SK-N-SH (cell line): ENCODE measurements at regions not wholly inside any gene's neighbourhood (a gene's known extent, or its start where the extent isn't known, plus 50 kb on each side); places are given as distances from the start of the nearest gene placed in this dataset.

Source experiments
- CTCF ChIA-PET: fragments of 300-600, 350-600 bp; formaldehyde crosslinking; extraction: SDS; loops from one replicate; lab custom pipeline; 2021; lab: Yijun Ruan, JAX
- POLR2A ChIA-PET: fragments of 350-600 bp; sonication (Branson Sonifier 250); formaldehyde crosslinking; extraction: SDS; loops from one replicate; lab custom pipeline; 2020; ENCODE audit warnings: antibody characterized with exemption, inconsistent platforms; lab: Yijun Ruan, JAX
- DNase-seq: peaks from one replicate; pipeline ENCODE4 v3.0.0; 2012
- H2AFZ ChIP-seq: fragments of 200-600 bp; sonication (generic); 2 replicates; pipeline ENCODE4 v1.8.1; 2016; ENCODE audit warnings: antibody characterized with exemption, mild to moderate bottlenecking, low read depth
- H3F3A ChIP-seq: fragments of 200-600 bp; sonication (generic); replicated peaks from 2 replicates; pipeline ENCODE3; 2016; ENCODE audit warnings: antibody characterized with exemption, mild to moderate bottlenecking; ENCODE audit not compliant: insufficient read depth
- H3K27ac ChIP-seq, 2 experiments: fragments of 200-500 bp in 1 of 2; fragments of 200-600 bp in 1 of 2; sonication (Bioruptor generic) in 1 of 2; sonication (generic), shearing (Covaris generic) in 1 of 2; 2 replicates each; pipeline versions ENCODE4 v1.5.1 to v1.6.1; 2014 to 2016; ENCODE audit warnings: low read depth in 2 of 2, inconsistent platforms in 1 of 2, low read length in 1 of 2, mild to moderate bottlenecking in 1 of 2, mixed read lengths in 1 of 2
- H3K27me3 ChIP-seq: fragments of 200-600 bp; sonication (generic), shearing (Covaris generic); 2 replicates; pipeline ENCODE4 v1.6.1; 2016; ENCODE audit warnings: mixed run types; ENCODE audit not compliant: insufficient read depth
- H3K36me3 ChIP-seq, 2 experiments: fragments of 200-500 bp in 1 of 2; fragments of 200-600 bp in 1 of 2; sonication (Bioruptor generic) in 1 of 2; sonication (generic) in 1 of 2; replicated peaks in 1 of 2; 2 replicates each; pipeline versions ENCODE3 to v1.5.1; 2014 to 2016; ENCODE audit warnings: low read length in 1 of 2, mild to moderate bottlenecking in 1 of 2; ENCODE audit not compliant: insufficient read depth in 2 of 2, control insufficient read depth in 1 of 2
- H3K4me1 ChIP-seq, 2 experiments: fragments of 200-500 bp in 1 of 2; fragments of 200-600 bp in 1 of 2; sonication (Bioruptor generic) in 1 of 2; sonication (generic), shearing (Covaris generic) in 1 of 2; 2 replicates each; pipeline versions ENCODE4 v1.5.1 to v1.6.1; 2014 to 2016; ENCODE audit warnings: low read depth in 1 of 2, low read length in 1 of 2, mixed run types in 1 of 2; ENCODE audit not compliant: insufficient read depth in 2 of 2, control insufficient read depth in 1 of 2
- H3K4me2 ChIP-seq: fragments of 200-600 bp; sonication (generic), shearing (Covaris generic); 2 replicates; pipeline ENCODE4 v1.6.1; 2017; ENCODE audit warnings: mixed run types
- H3K4me3 ChIP-seq, 2 experiments: fragments of 200-500 bp in 1 of 2; fragments of 200-600 bp in 1 of 2; sonication (Bioruptor generic) in 1 of 2; sonication (generic), shearing (Covaris generic) in 1 of 2; 2 replicates each; pipeline versions ENCODE4 v1.5.1 to v1.8.1; 2014 to 2016; ENCODE audit warnings: low read depth in 2 of 2, inconsistent platforms in 1 of 2, low read length in 1 of 2, mild to moderate bottlenecking in 1 of 2, mixed read lengths in 1 of 2, moderate library complexity in 1 of 2
- H3K79me2 ChIP-seq: fragments of 200-600 bp; sonication (generic); 2 replicates; pipeline ENCODE4 v1.8.1; 2017; ENCODE audit warnings: mild to moderate bottlenecking; ENCODE audit not compliant: insufficient read depth
- H3K9ac ChIP-seq: fragments of 200-600 bp; sonication (generic); 2 replicates; pipeline ENCODE4 v1.6.1; 2017; ENCODE audit warnings: mixed run types
- H3K9me2 ChIP-seq: fragments of 200-600 bp; sonication (generic); 2 replicates; pipeline ENCODE4 v1.6.1; 2017; ENCODE audit warnings: mixed run types
- H3K9me3 ChIP-seq: fragments of 200-600 bp; sonication (generic); 2 replicates; pipeline ENCODE4 v1.6.1; 2017; ENCODE audit warnings: mixed run types, mild to moderate bottlenecking, moderate library complexity
- H4K20me1 ChIP-seq: fragments of 200-600 bp; sonication (generic); 2 replicates; pipeline ENCODE4 v1.6.1; 2017; ENCODE audit warnings: mild to moderate bottlenecking, mixed run types; ENCODE audit not compliant: insufficient read depth
- CHD2 ChIP-seq: fragments of 150-350 bp; IDR thresholded peaks from 2 replicates; pipeline ENCODE4 v1.6.1; 2018; ENCODE audit warnings: low read length; ENCODE audit not compliant: partially characterized antibody
- GATA2 ChIP-seq: sonication (generic); formaldehyde crosslinking; IDR thresholded peaks from 2 replicates; pipeline ENCODE4 v1.5.0; 2020; ENCODE audit warnings: mild to moderate bottlenecking, missing genetic modification reagents
- JUND ChIP-seq: IDR thresholded peaks from 2 replicates; pipeline ENCODE4 v1.4.0; 2012
- MEF2A ChIP-seq: IDR thresholded peaks from 2 replicates; pipeline ENCODE4 v1.4.0; 2012; ENCODE audit warnings: low read depth, borderline replicate concordance
- NFIC ChIP-seq: IDR thresholded peaks from 2 replicates; pipeline ENCODE4 v1.4.0; 2012; ENCODE audit warnings: borderline replicate concordance
- NRF1 ChIP-seq: IDR thresholded peaks from 2 replicates; pipeline ENCODE4 v1.6.1; 2012; ENCODE audit warnings: low read depth, mild to moderate bottlenecking, low read length
- SIN3A ChIP-seq: IDR thresholded peaks from 2 replicates; pipeline ENCODE4 v1.6.1; 2012; ENCODE audit warnings: low read depth, mild to moderate bottlenecking, low read length, moderate library complexity, borderline replicate concordance
- SMC3 ChIP-seq: IDR thresholded peaks from 2 replicates; pipeline ENCODE4 v1.6.1; 2012; ENCODE audit warnings: low read depth, low read length, improper control_type of control experiment
- TCF12 ChIP-seq: IDR thresholded peaks from 2 replicates; pipeline ENCODE4 v1.4.0; 2012
- TEAD4 ChIP-seq: IDR thresholded peaks from 2 replicates; pipeline ENCODE4 v1.4.0; 2012; ENCODE audit warnings: mild to moderate bottlenecking, borderline replicate concordance; ENCODE audit not compliant: insufficient read depth
- WGBS: methylation state at CpG from one replicate; pipeline ENCODE4 v1.1.6; 2017; ENCODE audit warnings: low lambda C conversion rate; 5-methylcytosine and 5-hydroxymethylcytosine counted together
- TF ChIP-seq, protein P1 (sequence below): IDR thresholded peaks from 2 replicates; pipeline ENCODE4; 2012
- TF ChIP-seq, protein P2 (sequence below): IDR thresholded peaks from 2 replicates; pipeline ENCODE4 v1.4.0; 2012; ENCODE audit warnings: low read depth
- TF ChIP-seq, protein P3 (sequence below): fragments of 150-350 bp; IDR thresholded peaks from 2 replicates; pipeline ENCODE4 v1.6.1; 2017; ENCODE audit warnings: antibody characterized with exemption, low read length, low read depth, borderline replicate concordance

DNA sequence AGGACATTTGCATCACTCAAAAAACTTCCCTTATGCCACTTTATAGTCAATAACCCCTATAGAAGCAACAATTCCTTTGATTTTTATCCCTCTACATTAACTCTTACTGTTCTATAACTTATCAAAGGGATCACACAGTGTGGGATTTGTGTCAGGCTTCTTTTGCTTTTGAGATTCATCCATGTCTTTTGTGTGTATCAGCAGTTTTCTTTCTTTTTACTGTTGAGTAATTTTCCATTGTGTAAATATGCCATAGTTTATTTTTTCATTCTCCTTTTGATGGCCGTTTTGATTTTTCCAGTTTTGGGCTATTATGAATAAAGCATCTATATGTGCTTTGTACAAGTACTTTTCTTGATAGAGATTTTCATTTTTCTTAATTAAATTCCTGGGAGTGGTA, 657.9 kb downstream of the EPM2A start:
- DNase-seq, result no peak
- Histone ChIP-seq H3K27me3 (no peaks in the 10 kb centered on the region), H3K36me3 (no peaks in the 10 kb centered on the region), H3K4me2 (no peak overlapping the region), H4K20me1 (no peaks in the 10 kb centered on the region), H3K4me3 (no peak overlapping the region), H3F3A (no peaks in the 10 kb centered on the region), H3K9me3 (no peaks in the 10 kb centered on the region), H3K9ac (no peak overlapping the region), H3K9me2 (no peaks in the 10 kb centered on the region), H3K79me2 (no peaks in the 10 kb centered on the region), H2AFZ (no peak overlapping the region), H3K27ac (no peak overlapping the region), H3K4me1 (no peaks in the 10 kb centered on the region)
- ChIA-PET CTCF (no interaction called here), POLR2A (no interaction called here)
- WGBS, result 63% methylated on average over 1 of the region's 1 CpG
- TF ChIP-seq, protein P1, sequence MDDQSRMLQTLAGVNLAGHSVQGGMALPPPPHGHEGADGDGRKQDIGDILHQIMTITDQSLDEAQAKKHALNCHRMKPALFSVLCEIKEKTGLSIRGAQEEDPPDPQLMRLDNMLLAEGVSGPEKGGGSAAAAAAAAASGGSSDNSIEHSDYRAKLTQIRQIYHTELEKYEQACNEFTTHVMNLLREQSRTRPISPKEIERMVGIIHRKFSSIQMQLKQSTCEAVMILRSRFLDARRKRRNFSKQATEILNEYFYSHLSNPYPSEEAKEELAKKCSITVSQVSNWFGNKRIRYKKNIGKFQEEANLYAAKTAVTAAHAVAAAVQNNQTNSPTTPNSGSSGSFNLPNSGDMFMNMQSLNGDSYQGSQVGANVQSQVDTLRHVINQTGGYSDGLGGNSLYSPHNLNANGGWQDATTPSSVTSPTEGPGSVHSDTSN, result no peak

DNA sequence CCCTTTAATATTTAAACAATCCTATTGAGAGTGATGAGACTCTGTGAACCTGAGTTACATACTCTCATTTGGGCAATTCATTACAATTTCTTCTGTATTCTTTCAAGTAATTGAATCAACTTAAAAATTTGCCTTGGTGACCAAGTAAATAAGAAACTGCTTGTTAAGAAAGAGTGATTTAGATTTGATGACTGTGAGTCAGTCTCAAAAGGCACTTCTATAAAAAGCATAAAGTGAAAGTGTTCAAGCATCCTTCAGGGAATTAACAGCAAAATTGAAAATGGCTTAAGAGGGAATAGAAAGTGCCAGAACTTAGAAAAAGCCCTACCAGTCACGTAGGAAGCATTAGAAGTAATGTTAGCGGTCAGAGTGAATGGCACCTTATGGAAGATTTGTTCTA, 654.7 kb downstream of the EPM2A start:
- Histone ChIP-seq H3K27me3 (no peaks in the 10 kb centered on the region), H2AFZ (no peak overlapping the region), H3K27ac (no peak overlapping the region), H3K4me2 (no peak overlapping the region), H3K4me3 (no peak overlapping the region), H3K9me2 (no peaks in the 10 kb centered on the region), H3K79me2 (no peaks in the 10 kb centered on the region), H3K9ac (no peak overlapping the region), H4K20me1 (no peaks in the 10 kb centered on the region), H3K4me1 (no peaks in the 10 kb centered on the region; a peak in 1 of 4 replicates), H3K36me3 (no peaks in the 10 kb centered on the region), H3K9me3 (no peaks in the 10 kb centered on the region), H3F3A (no peaks in the 10 kb centered on the region)
- TF ChIP-seq SMC3 (no peak), GATA2 (CRISPR knock-in tag) (no peak), NFIC (no peak), TEAD4 (no peak), NRF1 (no peak), TCF12 (no peak), MEF2A (no peak), CHD2 (no peak), JUND (no peak), SIN3A (no peak)
- TF ChIP-seq, protein P2, sequence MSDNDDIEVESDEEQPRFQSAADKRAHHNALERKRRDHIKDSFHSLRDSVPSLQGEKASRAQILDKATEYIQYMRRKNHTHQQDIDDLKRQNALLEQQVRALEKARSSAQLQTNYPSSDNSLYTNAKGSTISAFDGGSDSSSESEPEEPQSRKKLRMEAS, result no peak
- TF ChIP-seq, protein P3, sequence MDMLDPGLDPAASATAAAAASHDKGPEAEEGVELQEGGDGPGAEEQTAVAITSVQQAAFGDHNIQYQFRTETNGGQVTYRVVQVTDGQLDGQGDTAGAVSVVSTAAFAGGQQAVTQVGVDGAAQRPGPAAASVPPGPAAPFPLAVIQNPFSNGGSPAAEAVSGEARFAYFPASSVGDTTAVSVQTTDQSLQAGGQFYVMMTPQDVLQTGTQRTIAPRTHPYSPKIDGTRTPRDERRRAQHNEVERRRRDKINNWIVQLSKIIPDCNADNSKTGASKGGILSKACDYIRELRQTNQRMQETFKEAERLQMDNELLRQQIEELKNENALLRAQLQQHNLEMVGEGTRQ, result no peak
- ChIA-PET CTCF (no interaction called here), POLR2A (no interaction called here)
- WGBS, result 48% methylated on average over 2 of the region's 2 CpGs
- no peak for DNase-seq

DNA sequence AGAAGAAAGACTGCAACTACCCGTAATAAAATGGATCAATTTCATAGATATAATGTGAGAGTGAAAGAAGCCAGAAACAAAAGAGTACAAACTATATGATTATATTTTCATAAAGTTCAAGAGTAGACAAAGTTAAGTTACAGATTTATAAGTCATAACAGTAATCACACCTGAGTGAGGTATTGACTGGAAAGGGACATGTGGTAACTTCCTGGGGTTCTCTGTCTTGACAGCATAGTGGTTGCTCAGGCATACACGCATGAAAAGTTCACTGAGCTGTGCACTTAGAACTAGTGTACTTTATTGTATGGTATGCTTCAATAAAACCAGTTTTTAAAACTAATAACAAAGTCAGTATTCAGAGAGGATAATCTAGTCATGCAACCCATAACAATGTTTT, 653.6 kb downstream of the EPM2A start:
- H3K79me2 ChIP-seq, result no peaks in the 10 kb centered on the region
- POLR2A ChIA-PET, result no interaction called here
- 79% methylated on average over 2 of the region's 2 CpGs for WGBS
- no peaks in the 10 kb centered on the region for H3F3A ChIP-seq
- H2AFZ ChIP-seq, result no peak overlapping the region
- no peak overlapping the region for H3K4me2 ChIP-seq
- no peak overlapping the region for H3K4me3 ChIP-seq
- no peaks in the 10 kb centered on the region for H3K27me3 ChIP-seq
- H3K9ac ChIP-seq, result no peak overlapping the region
- H3K36me3 ChIP-seq, result no peaks in the 10 kb centered on the region
- no peaks in the 10 kb centered on the region for H4K20me1 ChIP-seq
- H3K9me2 ChIP-seq, result no peaks in the 10 kb centered on the region
- CTCF ChIA-PET, result no interaction called here
- no peak for DNase-seq
- H3K9me3 ChIP-seq, result no peaks in the 10 kb centered on the region
- H3K4me1 ChIP-seq, result no peaks in the 10 kb centered on the region; a peak in 2 of 4 replicates
- no peak for TF ChIP-seq JUND
- no peak overlapping the region for H3K27ac ChIP-seq
